Midbrain (tissue), 1 donor: ENCODE measurements at regions not wholly inside any gene's neighbourhood (a gene's known extent, or its start where the extent isn't known, plus 50 kb on each side); places are given as distances from the start of the nearest gene placed in this dataset.

Experiments
- DNase-seq: peaks from one replicate; lab custom pipeline; 2025; lab: John Stamatoyannopoulos, UW

- DNase-seq: no peak
These were observed 1057.3 kb downstream of the TLE1 start for GRCh38 chr9:80632041-80632440.

- DNase-seq: no peak
These were observed 1050.7 kb downstream of the TLE4 start for GRCh38 chr9:80622508-80622907.

GRCh38 chr9:80619356-80619755, 1047.6 kb downstream of the TLE4 start:
- DNase-seq: no peak

- no peak for DNase-seq
These were observed 1044.2 kb downstream of the TLE4 start for GRCh38 chr9:80615964-80616363.

GRCh38 chr9:80605793-80606192, 1034.0 kb downstream of the TLE4 start:
- no peak for DNase-seq

- DNase-seq: peak; percentile 2
These were observed 1033.4 kb downstream of the TLE4 start for GRCh38 chr9:80605129-80605528.

GRCh38 chr9:80602291-80602690, 1030.5 kb downstream of the TLE4 start:
- no peak for DNase-seq

- DNase-seq: no peak
These were observed 1024.8 kb downstream of the TLE4 start for GRCh38 chr9:80596579-80596978.

- DNase-seq: no peak
These were observed 1023.4 kb downstream of the TLE4 start for GRCh38 chr9:80595192-80595591.

- no peak for DNase-seq
These were observed 1020.6 kb downstream of the TLE4 start for GRCh38 chr9:80592413-80592812.

GRCh38 chr9:80586786-80587330, 1015.1 kb downstream of the TLE4 start:
- DNase-seq: no peak

GRCh38 chr9:80571953-80572352, 1000.2 kb downstream of the TLE4 start:
- no peak for DNase-seq

- no peak for DNase-seq
These were observed 997.5 kb downstream of the TLE4 start for GRCh38 chr9:80569236-80569635.

GRCh38 chr9:80561526-80561925, 989.8 kb downstream of the TLE4 start:
- no peak for DNase-seq

- DNase-seq: no peak
These were observed 989.2 kb downstream of the TLE4 start for GRCh38 chr9:80560976-80561375.

- DNase-seq: no peak
These were observed 985.5 kb downstream of the TLE4 start for GRCh38 chr9:80557256-80557655.

- no peak for DNase-seq
These were observed 984.9 kb downstream of the TLE4 start for GRCh38 chr9:80556631-80557030.

GRCh38 chr9:80555782-80556325, 984.1 kb downstream of the TLE4 start:
- no peak for DNase-seq

- no peak for DNase-seq
These were observed 983.1 kb downstream of the TLE4 start for GRCh38 chr9:80554856-80555255.

- DNase-seq: no peak
These were observed 982.5 kb downstream of the TLE4 start for GRCh38 chr9:80554301-80554700.

- no peak for DNase-seq
These were observed 981.2 kb downstream of the TLE4 start for GRCh38 chr9:80552931-80553330.

GRCh38 chr9:80550181-80550580, 978.4 kb downstream of the TLE4 start:
- no peak for DNase-seq

GRCh38 chr9:80547613-80548012, 975.8 kb downstream of the TLE4 start:
- no peak for DNase-seq

GRCh38 chr9:80540387-80540786, 968.6 kb downstream of the TLE4 start:
- no peak for DNase-seq
